SK-N-SH treated with all-trans-retinoic acid at 6 μM for 48 hours (cell line): ENCODE measurements at regions not wholly inside any gene's neighbourhood (a gene's known extent, or its start where the extent isn't known, plus 50 kb on each side); places are given as distances from the start of the nearest gene placed in this dataset.

Source experiments
- ISL1 ChIP-seq: fragments of 250-450 bp; sonication (Bioruptor Pico); IDR thresholded peaks from 2 replicates; pipeline ENCODE4 v2.1.2; 2022; ENCODE audit warnings: mild to moderate bottlenecking, moderate library complexity
- PATZ1 ChIP-seq: fragments of 250-450 bp; sonication (Bioruptor Pico); IDR thresholded peaks from 2 replicates; pipeline ENCODE4 v1.8.0; 2020; ENCODE audit warnings: mild to moderate bottlenecking, moderate library complexity, borderline replicate concordance
- TOX ChIP-seq: fragments of 250-450 bp; sonication (Bioruptor Pico); IDR thresholded peaks from 2 replicates; pipeline ENCODE4 v1.8.0; 2021; ENCODE audit warnings: mild to moderate bottlenecking, moderate library complexity, borderline replicate concordance

- no peak for TF ChIP-seq ISL1 (CRISPR knock-in tag)
- TF ChIP-seq PATZ1 (CRISPR knock-in tag), result no peak
- no peak for TF ChIP-seq TOX
Measured at GRCh38 chr20:17003170-17003870, 223.5 kb upstream of the PCSK2 start.
